ENCODE measurements at regions not wholly inside any gene's neighbourhood (a gene's known extent, or its start where the extent isn't known, plus 50 kb on each side); places are given as distances from the start of the nearest gene placed in this dataset.

- TF ChIP-seq CTCF (IDR thresholded peaks at IDR 0.05), result no peak
- Histone ChIP-seq H3K4me1 (ENCODE audit: control insufficient read depth in 1 of 2, insufficient read depth in 1 of 2, low read depth in 1 of 2, low read length in 1 of 2) (no peaks in the 10 kb centered on the region), H3K4me3 (ENCODE audit: low read depth in 1 of 2, low read length in 1 of 2) (no peak overlapping the region), H3K9me3 (no peaks in the 10 kb centered on the region), H3K27me3 (no peaks in the 10 kb centered on the region), H3K27ac (no peak overlapping the region), H3K36me3 (no peaks in the 10 kb centered on the region)
Measured at GRCh38 chr7:145219461-145219860, 383.6 kb upstream of the TPK1 start.

- TF ChIP-seq CTCF (IDR thresholded peaks at IDR 0.05), result no peak
- Histone ChIP-seq H3K4me3 (ENCODE audit: low read depth in 1 of 2, low read length in 1 of 2) (no peak overlapping the region), H3K4me1 (ENCODE audit: control insufficient read depth in 1 of 2, insufficient read depth in 1 of 2, low read depth in 1 of 2, low read length in 1 of 2) (no peaks in the 10 kb centered on the region), H3K36me3 (no peaks in the 10 kb centered on the region), H3K9me3 (no peaks in the 10 kb centered on the region), H3K27me3 (no peaks in the 10 kb centered on the region), H3K27ac (no peak overlapping the region)
Measured at GRCh38 chr7:145216866-145217265, 381.0 kb upstream of the TPK1 start.

GRCh38 chr7:145212050-145212449, 376.2 kb upstream of the TPK1 start:
- H3K36me3 ChIP-seq, result no peaks in the 10 kb centered on the region
- H3K27ac ChIP-seq, result no peak overlapping the region
- H3K4me3 ChIP-seq (ENCODE audit: low read depth in 1 of 2, low read length in 1 of 2), result no peak overlapping the region
- no peaks in the 10 kb centered on the region for H3K9me3 ChIP-seq
- no peak for TF ChIP-seq CTCF (IDR thresholded peaks at IDR 0.05)
- no peaks in the 10 kb centered on the region for H3K27me3 ChIP-seq
- H3K4me1 ChIP-seq (ENCODE audit: control insufficient read depth in 1 of 2, insufficient read depth in 1 of 2, low read depth in 1 of 2, low read length in 1 of 2), result no peaks in the 10 kb centered on the region

- Histone ChIP-seq H3K9me3 (no peaks in the 10 kb centered on the region), H3K4me1 (ENCODE audit: control insufficient read depth in 1 of 2, insufficient read depth in 1 of 2, low read depth in 1 of 2, low read length in 1 of 2) (no peaks in the 10 kb centered on the region), H3K36me3 (no peaks in the 10 kb centered on the region), H3K27ac (no peak overlapping the region), H3K27me3 (no peaks in the 10 kb centered on the region), H3K4me3 (ENCODE audit: low read depth in 1 of 2, low read length in 1 of 2) (no peak overlapping the region)
- no peak for TF ChIP-seq CTCF (IDR thresholded peaks at IDR 0.05)
Measured at GRCh38 chr7:145211211-145211610, 375.4 kb upstream of the TPK1 start.

- Histone ChIP-seq H3K27me3 (no peaks in the 10 kb centered on the region), H3K9me3 (no peaks in the 10 kb centered on the region), H3K4me1 (ENCODE audit: control insufficient read depth in 1 of 2, insufficient read depth in 1 of 2, low read depth in 1 of 2, low read length in 1 of 2) (no peaks in the 10 kb centered on the region), H3K27ac (no peak overlapping the region), H3K36me3 (no peaks in the 10 kb centered on the region), H3K4me3 (ENCODE audit: low read depth in 1 of 2, low read length in 1 of 2) (no peak overlapping the region)
- no peak for TF ChIP-seq CTCF (IDR thresholded peaks at IDR 0.05)
Measured at GRCh38 chr7:145193951-145194350, 358.1 kb upstream of the TPK1 start.

GRCh38 chr7:145184956-145185355, 349.1 kb upstream of the TPK1 start:
- no peaks in the 10 kb centered on the region for H3K36me3 ChIP-seq
- no peaks in the 10 kb centered on the region for H3K27me3 ChIP-seq
- no peak overlapping the region for H3K27ac ChIP-seq
- H3K9me3 ChIP-seq, result no peaks in the 10 kb centered on the region
- TF ChIP-seq CTCF (IDR thresholded peaks at IDR 0.05), result no peak
- H3K4me3 ChIP-seq (ENCODE audit: low read depth in 1 of 2, low read length in 1 of 2), result no peak overlapping the region
- no peaks in the 10 kb centered on the region for H3K4me1 ChIP-seq (ENCODE audit: control insufficient read depth in 1 of 2, insufficient read depth in 1 of 2, low read depth in 1 of 2, low read length in 1 of 2)

Data from neutrophil (primary cell).